Skeletal muscle satellite cell (primary cell): ENCODE measurements at regions not wholly inside any gene's neighbourhood (a gene's known extent, or its start where the extent isn't known, plus 50 kb on each side); places are given as distances from the start of the nearest gene placed in this dataset.

Experiments
- H3K27me3 ChIP-seq: 2 replicates; pipeline ENCODE4 v1.7.0; 2013; ENCODE audit warnings: low read length; ENCODE audit not compliant: control insufficient read depth, insufficient read depth
- H3K36me3 ChIP-seq: 2 replicates; pipeline ENCODE4 v1.7.0; 2013; ENCODE audit warnings: mild to moderate bottlenecking, control low read depth, low read length; ENCODE audit not compliant: insufficient read depth
- H3K4me1 ChIP-seq: 2 replicates; pipeline ENCODE4 v1.7.0; 2013; ENCODE audit warnings: low read length; ENCODE audit not compliant: control insufficient read depth, insufficient read depth
- H3K4me2 ChIP-seq: 2 replicates; pipeline ENCODE4 v1.7.0; 2013; ENCODE audit warnings: mild to moderate bottlenecking, low read length
- H3K4me3 ChIP-seq: 2 replicates; pipeline ENCODE4 v1.7.0; 2013; ENCODE audit warnings: low read length
- H3K9ac ChIP-seq: 2 replicates; pipeline ENCODE4 v1.7.0; 2013; ENCODE audit warnings: mild to moderate bottlenecking, low read depth, low read length, moderate library complexity
- H3K9me3 ChIP-seq: replicated peaks from 2 replicates; pipeline ENCODE4 v1.7.0; 2013; ENCODE audit warnings: mild to moderate bottlenecking, control low read depth, low read length

- Histone ChIP-seq H3K9me3 (no peaks in the 10 kb centered on the region), H3K9ac (peak overlapping the region; percentile 83), H3K27me3 (peaks cover 7% of the 10 kb centered on the region), H3K4me1 (peaks cover 35% of the 10 kb centered on the region), H3K4me3 (peak overlapping the region; percentile 72), H3K36me3 (no peaks in the 10 kb centered on the region), H3K4me2 (peak overlapping the region; percentile 84)
These were observed 76.5 kb upstream of the BCOR start for GRCh38 chrX:40174001-40174853.

GRCh38 chrX:40173143-40174000 is 75.6 kb upstream of the BCOR start:
- no peak overlapping the region for H3K9ac ChIP-seq

GRCh38 chrX:40172401-40173142 is 74.8 kb upstream of the BCOR start:
- peaks cover 9% of the 10 kb centered on the region for H3K27me3 ChIP-seq
- H3K9me3 ChIP-seq: no peaks in the 10 kb centered on the region
- H3K4me2 ChIP-seq: peak overlapping the region; percentile 94
- H3K4me1 ChIP-seq: peaks cover 40% of the 10 kb centered on the region
- H3K4me3 ChIP-seq: peak overlapping the region; percentile 72
- peak overlapping the region; percentile 68 for H3K9ac ChIP-seq
- H3K36me3 ChIP-seq: no peaks in the 10 kb centered on the region

More at GRCh38 chrX:40173143-40174000, 75.6 kb upstream of the BCOR start:
- Histone ChIP-seq H3K4me2 (peak overlapping the region; percentile 94), H3K4me1 (peaks cover 35% of the 10 kb centered on the region), H3K9me3 (no peaks in the 10 kb centered on the region), H3K4me3 (peak overlapping the region; percentile 72), H3K27me3 (peaks cover 7% of the 10 kb centered on the region), H3K36me3 (no peaks in the 10 kb centered on the region)

GRCh38 chrX:40171513-40172400 is 74.0 kb upstream of the BCOR start:
- Histone ChIP-seq H3K9ac (peak overlapping the region; percentile 68), H3K4me1 (peaks cover 41% of the 10 kb centered on the region), H3K4me3 (peak overlapping the region; percentile 72), H3K36me3 (no peaks in the 10 kb centered on the region), H3K9me3 (no peaks in the 10 kb centered on the region), H3K4me2 (peak overlapping the region; percentile 94), H3K27me3 (peaks cover 14% of the 10 kb centered on the region)

- H3K4me2 ChIP-seq: peak overlapping the region; percentile 94
- H3K36me3 ChIP-seq: no peaks in the 10 kb centered on the region
- peaks cover 14% of the 10 kb centered on the region for H3K27me3 ChIP-seq
- peak overlapping the region; percentile 72 for H3K4me3 ChIP-seq
- no peaks in the 10 kb centered on the region for H3K9me3 ChIP-seq
- peak overlapping the region; percentile 68 for H3K9ac ChIP-seq
- peaks cover 42% of the 10 kb centered on the region for H3K4me1 ChIP-seq
These were observed 73.2 kb upstream of the BCOR start for GRCh38 chrX:40170830-40171512.

- H3K4me2 ChIP-seq: peak overlapping the region; percentile 25
- no peak overlapping the region for H3K9ac ChIP-seq
- peaks cover 31% of the 10 kb centered on the region for H3K4me1 ChIP-seq
- H3K36me3 ChIP-seq: no peaks in the 10 kb centered on the region
- H3K4me3 ChIP-seq: no peak overlapping the region
- H3K9me3 ChIP-seq: no peaks in the 10 kb centered on the region
- peaks cover 11% of the 10 kb centered on the region for H3K27me3 ChIP-seq
These were observed 71.7 kb upstream of the BCOR start for GRCh38 chrX:40169193-40170101.

- no peaks in the 10 kb centered on the region for H3K36me3 ChIP-seq
- no peak overlapping the region for H3K9ac ChIP-seq
- no peak overlapping the region for H3K4me3 ChIP-seq
- peaks cover 22% of the 10 kb centered on the region for H3K4me1 ChIP-seq
- H3K27me3 ChIP-seq: peaks cover 8% of the 10 kb centered on the region
- no peaks in the 10 kb centered on the region for H3K9me3 ChIP-seq
- peak overlapping the region; percentile 68 for H3K4me2 ChIP-seq
These were observed 70.8 kb upstream of the BCOR start for GRCh38 chrX:40168480-40169011.

GRCh38 chrX:40167850-40168479 is 70.2 kb upstream of the BCOR start:
- Histone ChIP-seq H3K4me2 (peak overlapping the region; percentile 68), H3K4me1 (peaks cover 21% of the 10 kb centered on the region), H3K4me3 (peak overlapping the region; percentile 45), H3K36me3 (no peaks in the 10 kb centered on the region), H3K9me3 (no peaks in the 10 kb centered on the region), H3K9ac (no peak overlapping the region), H3K27me3 (peaks cover 8% of the 10 kb centered on the region)

GRCh38 chrX:40167233-40167849 is 69.6 kb upstream of the BCOR start:
- Histone ChIP-seq H3K9me3 (no peaks in the 10 kb centered on the region), H3K4me3 (peak overlapping the region; percentile 45), H3K27me3 (peaks cover 8% of the 10 kb centered on the region), H3K4me2 (peak overlapping the region; percentile 68), H3K9ac (no peak overlapping the region), H3K4me1 (peaks cover 21% of the 10 kb centered on the region), H3K36me3 (no peaks in the 10 kb centered on the region)
